ENCODE measurements at regions not wholly inside any gene's neighbourhood (a gene's known extent, or its start where the extent isn't known, plus 50 kb on each side); places are given as distances from the start of the nearest gene placed in this dataset.

DNA sequence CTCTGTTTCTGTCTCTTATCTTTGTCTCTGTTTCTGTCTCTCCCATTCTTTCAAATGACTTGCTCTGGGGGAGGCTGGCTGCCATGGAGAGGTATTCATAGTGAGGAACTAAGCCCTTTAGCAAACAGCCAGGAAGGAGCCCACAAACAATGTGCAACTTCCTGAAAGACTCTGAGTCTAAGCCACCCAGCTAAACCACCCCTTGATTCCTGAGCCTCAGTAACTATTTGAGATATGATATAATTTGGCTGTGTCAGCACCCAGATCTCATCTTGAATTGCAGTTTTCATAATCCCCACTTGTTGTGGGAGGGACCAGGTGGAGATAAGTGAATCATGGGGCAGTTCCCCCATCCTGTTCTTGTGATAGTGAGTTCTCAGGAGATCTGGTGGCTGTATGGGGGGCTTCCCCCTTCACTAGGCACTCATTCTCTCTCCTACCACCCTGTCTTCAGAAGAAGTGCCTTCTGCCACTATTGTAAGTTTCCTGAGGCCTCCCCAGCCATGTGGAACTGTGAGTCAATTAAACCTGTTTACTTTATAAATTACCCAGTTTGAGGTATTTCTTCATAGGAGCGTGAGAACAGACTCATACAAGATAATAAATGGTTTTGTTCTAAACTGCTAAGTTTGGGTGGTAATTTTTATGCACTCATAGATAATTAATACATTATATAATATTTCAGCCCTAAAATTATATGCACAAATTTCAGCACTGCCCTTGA lies 121.2 kb upstream of the FOXP2 start:
- Mint-ChIP-seq H3K27ac (no peak overlapping the region), H3K36me3 (no peaks in the 10 kb centered on the region), H3K9me3 (no peaks in the 10 kb centered on the region), H3K4me3 (no peak overlapping the region), H3K4me1 (peaks cover 3% of the 10 kb centered on the region), H3K27me3 (ENCODE audit: insufficient read depth, low read depth) (no peaks in the 10 kb centered on the region)
- Histone ChIP-seq H4K20me1 (ENCODE audit: low read depth) (no peaks in the 10 kb centered on the region), H3F3A (ENCODE audit: low read depth) (no peaks in the 10 kb centered on the region), H3K4me1 (peaks cover 10% of the 10 kb centered on the region), H3K27ac (no peak overlapping the region), H3K4me3 (no peak overlapping the region), H3K9me3 (ENCODE audit: low read depth) (no peaks in the 10 kb centered on the region), H3K79me2 (ENCODE audit: low read depth) (no peaks in the 10 kb centered on the region), H3K9ac (no peak overlapping the region), H3K27me3 (no peaks in the 10 kb centered on the region), H2AFZ (replicated peaks) (peak overlapping the region; percentile 0), H3K4me2 (no peak overlapping the region), H3K36me3 (no peaks in the 10 kb centered on the region)
- DNase-seq (ENCODE audit: low spot score) = peak; percentile 55
- TF ChIP-seq EZH2 (IDR thresholded peaks at IDR 0.05) (no peak), EZH2phosphoT487 (IDR thresholded peaks at IDR 0.05) (no peak), CTCF (IDR thresholded peaks at IDR 0.05) (no peak)

- no peak overlapping the region for H3K9ac ChIP-seq
- H3K4me1 ChIP-seq = no peaks in the 10 kb centered on the region
- H3K27ac Mint-ChIP-seq = no peak overlapping the region
- H3K9me3 ChIP-seq (ENCODE audit: low read depth) = no peaks in the 10 kb centered on the region
- H3K27ac ChIP-seq = no peak overlapping the region
- no peaks in the 10 kb centered on the region for H3K36me3 Mint-ChIP-seq
- H3K4me3 ChIP-seq = no peak overlapping the region
- H2AFZ ChIP-seq (replicated peaks) = no peak overlapping the region
- H3K4me3 Mint-ChIP-seq = no peak overlapping the region
- no peaks in the 10 kb centered on the region for H3F3A ChIP-seq (ENCODE audit: low read depth)
- no peaks in the 10 kb centered on the region for H4K20me1 ChIP-seq (ENCODE audit: low read depth)
- no peak for DNase-seq (ENCODE audit: low spot score)
- no peak overlapping the region for H3K4me2 ChIP-seq
- no peaks in the 10 kb centered on the region for H3K36me3 ChIP-seq
- H3K9me3 Mint-ChIP-seq = peaks cover 7% of the 10 kb centered on the region
- no peaks in the 10 kb centered on the region for H3K27me3 Mint-ChIP-seq (ENCODE audit: insufficient read depth, low read depth)
- H3K27me3 ChIP-seq = no peaks in the 10 kb centered on the region
- no peaks in the 10 kb centered on the region for H3K79me2 ChIP-seq (ENCODE audit: low read depth)
- TF ChIP-seq CTCF (IDR thresholded peaks at IDR 0.05) = no peak
- TF ChIP-seq EZH2phosphoT487 (IDR thresholded peaks at IDR 0.05) = no peak
- TF ChIP-seq EZH2 (IDR thresholded peaks at IDR 0.05) = no peak
- no peaks in the 10 kb centered on the region for H3K4me1 Mint-ChIP-seq
These were observed 134.7 kb upstream of the FOXP2 start for GRCh38 chr7:114279901-114280300.

DNA sequence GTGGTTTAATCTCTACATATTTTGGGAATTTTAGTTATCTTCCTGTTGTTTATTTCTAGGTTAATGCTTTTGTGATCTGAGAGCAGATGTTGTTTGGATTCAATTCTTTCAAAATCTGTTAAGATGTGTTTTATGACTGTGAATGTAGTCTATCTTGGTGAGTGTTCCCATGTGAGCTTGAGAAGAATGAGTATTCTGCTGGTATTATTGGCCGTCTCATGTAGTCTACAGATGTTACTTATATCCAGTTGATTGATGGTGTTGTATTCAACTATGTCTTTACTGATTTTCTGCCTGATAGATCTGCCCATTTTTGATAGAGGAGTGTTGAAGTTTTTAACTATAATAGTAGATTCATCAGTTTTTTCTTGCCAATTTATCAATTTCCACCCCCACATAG lies 141.4 kb upstream of the FOXP2 start:
- Histone ChIP-seq H3K4me3 (no peak overlapping the region), H3K9ac (no peak overlapping the region), H3K4me2 (no peak overlapping the region), H3K4me1 (no peaks in the 10 kb centered on the region), H3K79me2 (ENCODE audit: low read depth) (no peaks in the 10 kb centered on the region), H3K36me3 (no peaks in the 10 kb centered on the region), H3K27ac (no peak overlapping the region), H3F3A (ENCODE audit: low read depth) (peaks cover 6% of the 10 kb centered on the region), H2AFZ (replicated peaks) (no peak overlapping the region), H4K20me1 (ENCODE audit: low read depth) (no peaks in the 10 kb centered on the region), H3K9me3 (ENCODE audit: low read depth) (no peaks in the 10 kb centered on the region), H3K27me3 (no peaks in the 10 kb centered on the region)
- Mint-ChIP-seq H3K27ac (no peak overlapping the region), H3K9me3 (peaks cover 8% of the 10 kb centered on the region), H3K4me1 (no peaks in the 10 kb centered on the region), H3K4me3 (no peak overlapping the region), H3K36me3 (no peaks in the 10 kb centered on the region), H3K27me3 (ENCODE audit: insufficient read depth, low read depth) (peaks cover 3% of the 10 kb centered on the region)
- no peak for TF ChIP-seq EZH2phosphoT487 (IDR thresholded peaks at IDR 0.05)
- no peak for TF ChIP-seq EZH2 (IDR thresholded peaks at IDR 0.05)
- TF ChIP-seq CTCF (IDR thresholded peaks at IDR 0.05) = no peak
- DNase-seq (ENCODE audit: low spot score) = no peak

All from neural progenitor cell (in vitro differentiated cells).